Transverse colon (tissue), 4 donors: ENCODE measurements at regions not wholly inside any gene's neighbourhood (a gene's known extent, or its start where the extent isn't known, plus 50 kb on each side); places are given as distances from the start of the nearest gene placed in this dataset.

Experiments used
- DNase-seq: peaks from one replicate; pipeline ENCODE4 v3.0.0-alpha.2; 2019
- H3K27ac ChIP-seq, 4 donors: fragments of 200-600 bp; sonication (generic); 2 replicates each; pipeline ENCODE4 v1.5.1; 2016 to 2018; ENCODE audit warnings: inconsistent platforms in 4 of 4
- H3K27me3 ChIP-seq: fragments of 200-600 bp; sonication (generic); 2 replicates; pipeline ENCODE4 v1.5.1; 2017; ENCODE audit warnings: inconsistent platforms
- H3K36me3 ChIP-seq, 4 donors: fragments of 200-600 bp; sonication (generic); 2 replicates each; pipeline ENCODE4 v1.5.1; 2017 to 2019; ENCODE audit warnings: inconsistent platforms in 4 of 4
- H3K4me1 ChIP-seq, 4 donors: fragments of 200-600 bp; sonication (generic); 2 replicates each; pipeline ENCODE4 v1.5.1; 2017 to 2020; ENCODE audit warnings: inconsistent platforms in 4 of 4
- H3K4me3 ChIP-seq, 4 donors: fragments of 200-600 bp; sonication (generic); 1 replicate in 1 of 4; 2 replicates in 3 of 4; pipeline versions ENCODE4 v1.5.1 to v1.6.1; 2017 to 2019; ENCODE audit warnings: inconsistent platforms in 4 of 4
- H3K9me3 ChIP-seq, 2 donors: fragments of 200-600 bp; sonication (generic); 2 replicates each; pipeline ENCODE4 v1.5.1; 2017 to 2019; ENCODE audit warnings: inconsistent platforms in 2 of 2
- CTCF ChIP-seq, 5 experiments: fragments of 200-600 bp in 3 of 5; fragments of 450-650 bp in 2 of 5; sonication (generic) in 3 of 5; IDR thresholded peaks; 1 replicate in 2 of 5; 2 replicates in 3 of 5; pipeline ENCODE4 v1.5.1; 2016 to 2017; ENCODE audit warnings: antibody characterized with exemption in 5 of 5, inconsistent platforms in 3 of 5, mild to moderate bottlenecking in 2 of 5, moderate library complexity in 1 of 5
- EP300 ChIP-seq: sonication (generic); formaldehyde crosslinking; IDR thresholded peaks from one replicate; pipeline ENCODE4 v1.6.1; 2017; ENCODE audit warnings: antibody characterized with exemption, low read depth
- POLR2A ChIP-seq: fragments of 450-650 bp; IDR thresholded peaks from one replicate; pipeline ENCODE4 v1.6.1; 2016; ENCODE audit warnings: antibody characterized with exemption, mild to moderate bottlenecking, moderate library complexity
- POLR2AphosphoS5 ChIP-seq, 3 donors: sonication (generic); formaldehyde crosslinking; IDR thresholded peaks; one replicate each; pipeline ENCODE4 v1.6.1; 2016; ENCODE audit warnings: antibody characterized with exemption in 3 of 3
- WGBS, 2 donors: methylation state at CpG; one replicate each; pipeline ENCODE4 v1.1.5; 2018; ENCODE audit warnings: low coverage in 1 of 2; 5-methylcytosine and 5-hydroxymethylcytosine counted together
- in situ Hi-C, 4 donors: fragments of 200-750 bp; cut with MboI; loops; one replicate each; pipeline versions ENCODE4 v1.15.0 to v1.15.1; 2017; ENCODE audit warnings: low sequenced_read_pairs in 3 of 4, low pct_ligation_motif_present in 1 of 4, low pct_unique_long_range_greater_than_20kb in 1 of 4
- intact Hi-C: fragments of 100-400 bp; cut with DNase I; formaldehyde crosslinking; loops from one replicate; pipeline ENCODE4 v1.15.1; 2023; ENCODE audit warnings: low total_unique reads

GRCh38 chr13:73189776-73190175 is 131.0 kb downstream of the KLF5 start:
- Histone ChIP-seq H3K27ac (no peak overlapping the region), H3K9me3 (no peaks in the 10 kb centered on the region), H3K27me3 (no peaks in the 10 kb centered on the region), H3K36me3 (no peaks in the 10 kb centered on the region), H3K4me1 (peaks cover 0 to 20% (median 7%) of the 10 kb centered on the region in 4 donors), H3K4me3 (no peak overlapping the region)
- in situ Hi-C loops (no loop called here), intact Hi-C loops (no loop called here)
- no peak for DNase-seq
- TF ChIP-seq POLR2AphosphoS5 (IDR thresholded peaks at IDR 0.05) (no peak), POLR2A (no peak), CTCF (IDR thresholded peaks at IDR 0.05) (no peak), EP300 (no peak)
- 73 to 80% methylated on average over 7 to 8 of the region's 8 CpGs for WGBS, 2 donors

GRCh38 chr13:73189362-73189761 is 130.6 kb downstream of the KLF5 start:
- 63 to 69% methylated on average over 1 to 2 of the region's 2 CpGs for WGBS, 2 donors
- H3K4me1 ChIP-seq = peaks cover 0 to 20% (median 7%) of the 10 kb centered on the region in 4 donors
- H3K27me3 ChIP-seq = no peaks in the 10 kb centered on the region
- in situ Hi-C loops = no loop called here
- intact Hi-C loops = no loop called here
- no peak overlapping the region for H3K27ac ChIP-seq
- TF ChIP-seq POLR2A (no peak), CTCF (IDR thresholded peaks at IDR 0.05) (no peak), EP300 (no peak), POLR2AphosphoS5 (IDR thresholded peaks at IDR 0.05) (peak in 2 of 3 donors; percentile 10 to 28)
- no peak for DNase-seq
- H3K9me3 ChIP-seq = no peaks in the 10 kb centered on the region
- H3K36me3 ChIP-seq = no peaks in the 10 kb centered on the region
- H3K4me3 ChIP-seq = no peak overlapping the region

- no peak for DNase-seq
- Histone ChIP-seq H3K4me3 (no peak overlapping the region), H3K4me1 (peaks cover 0 to 8% (median 3%) of the 10 kb centered on the region in 4 donors), H3K9me3 (no peaks in the 10 kb centered on the region), H3K36me3 (no peaks in the 10 kb centered on the region), H3K27me3 (no peaks in the 10 kb centered on the region), H3K27ac (no peak overlapping the region)
- TF ChIP-seq POLR2A (no peak), CTCF (IDR thresholded peaks at IDR 0.05) (no peak), POLR2AphosphoS5 (IDR thresholded peaks at IDR 0.05) (no peak), EP300 (no peak)
- intact Hi-C loops (no loop called here), in situ Hi-C loops (no loop called here)
- WGBS, 2 donors = 73 to 92% methylated on average over 2 to 4 of the region's 4 CpGs
These were observed 128.3 kb downstream of the KLF5 start for GRCh38 chr13:73187106-73187505.

- in situ Hi-C loops (no loop called here), intact Hi-C loops (no loop called here)
- peaks cover 0 to 17% (median 5%) of the 10 kb centered on the region in 4 donors for H3K4me1 ChIP-seq
- H3K36me3 ChIP-seq = no peaks in the 10 kb centered on the region
- no peak overlapping the region for H3K27ac ChIP-seq
- no peaks in the 10 kb centered on the region for H3K27me3 ChIP-seq
- H3K9me3 ChIP-seq = no peaks in the 10 kb centered on the region
- TF ChIP-seq POLR2A = no peak
- no peak for TF ChIP-seq CTCF (IDR thresholded peaks at IDR 0.05)
- no peak for TF ChIP-seq POLR2AphosphoS5 (IDR thresholded peaks at IDR 0.05)
- TF ChIP-seq EP300 = no peak
- no peak for DNase-seq
- WGBS, 2 donors = 69 to 88% methylated on average over 5 to 6 of the region's 6 CpGs
- H3K4me3 ChIP-seq = no peak overlapping the region
These were observed 121.0 kb downstream of the KLF5 start for GRCh38 chr13:73179650-73180274.
